Activated CD4-positive, alpha-beta T cell treated with anti-CD3 and anti-CD28 coated beads for 36 hours (primary cell): ENCODE measurements at regions not wholly inside any gene's neighbourhood (a gene's known extent, or its start where the extent isn't known, plus 50 kb on each side); places are given as distances from the start of the nearest gene placed in this dataset.

Experiments used
- ATAC-seq: fragments of 200-7000 bp; cut with Tn5 transposase; one replicate; pipeline ENCODE4 v1.10.0; 2021; ENCODE audit warnings: mild to moderate bottlenecking, moderate library complexity
- CTCF ChIA-PET: fragments of 350-600 bp; sonication (Branson Sonifier 250); formaldehyde crosslinking; loops from one replicate; lab custom pipeline; 2021; ENCODE audit warnings: antibody characterized with exemption; lab: Charles Lee
- POLR2A ChIA-PET: fragments of 350-600 bp; sonication (Branson Sonifier 250); formaldehyde crosslinking; loops from one replicate; lab custom pipeline; 2021; ENCODE audit warnings: antibody characterized with exemption, inconsistent platforms; lab: Charles Lee
- DNase-seq: peaks from one replicate; pipeline ENCODE4 v3.0.0-alpha.2; 2020
- H3K27ac Mint-ChIP-seq: one replicate; pipeline ENCODE4 v1.8.0; 2021; ENCODE audit warnings: mixed read lengths
- H3K27me3 Mint-ChIP-seq: one replicate; pipeline ENCODE4 v1.8.0; 2021; ENCODE audit warnings: mixed read lengths
- H3K36me3 Mint-ChIP-seq: one replicate; pipeline ENCODE4 v1.8.0; 2021; ENCODE audit warnings: low read depth, mixed read lengths
- H3K4me1 Mint-ChIP-seq: one replicate; pipeline ENCODE4 v1.8.0; 2021; ENCODE audit warnings: mixed read lengths
- H3K4me3 Mint-ChIP-seq: one replicate; pipeline ENCODE4 v1.8.0; 2021; ENCODE audit warnings: mild to moderate bottlenecking, moderate library complexity, mixed read lengths
- H3K9me3 Mint-ChIP-seq: one replicate; pipeline ENCODE4 v1.8.0; 2021; ENCODE audit warnings: low read depth, mixed read lengths
- intact Hi-C, 2 experiments: fragments of 100-400 bp; cut with DNase I in 1 of 2; cut with micrococcal nuclease in 1 of 2; formaldehyde crosslinking; loops; one replicate each; pipeline versions ENCODE4 v1.14.2 to v1.15.1; 2022 to 2024; cut with DNase I, micrococcal nuclease

DNA sequence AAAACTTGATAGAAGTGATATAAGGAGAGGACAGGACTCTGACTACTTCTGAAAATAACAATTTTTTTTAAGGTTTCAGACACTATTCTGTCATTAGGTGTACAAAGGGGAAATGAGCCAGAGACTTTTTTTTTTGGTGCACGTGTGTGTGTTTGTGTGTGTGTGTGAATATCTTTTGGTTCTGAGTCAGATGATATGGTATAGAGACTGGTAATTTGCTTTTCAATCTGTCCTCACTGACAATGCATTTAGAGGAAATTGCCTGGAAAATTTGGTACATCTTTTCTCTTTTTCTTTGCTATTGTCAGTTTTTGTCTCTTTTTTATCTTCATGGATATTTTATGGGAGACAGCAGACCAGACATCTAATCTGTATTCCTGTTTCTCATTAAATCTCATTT, 59.3 kb downstream of the DDIT4L start:
- ChIA-PET CTCF (no interaction called here), POLR2A (no interaction called here)
- H3K36me3 Mint-ChIP-seq: no peaks in the 10 kb centered on the region
- DNase-seq (no peak), ATAC-seq (no peak)
- H3K27ac Mint-ChIP-seq: no peak overlapping the region
- peaks cover 2% of the 10 kb centered on the region for H3K9me3 Mint-ChIP-seq
- intact Hi-C loops: no loop called here
- H3K27me3 Mint-ChIP-seq: peaks cover 6% of the 10 kb centered on the region
- no peak overlapping the region for H3K4me3 Mint-ChIP-seq
- no peaks in the 10 kb centered on the region for H3K4me1 Mint-ChIP-seq

GRCh38 chr4:100130491-100130890, 59.8 kb downstream of the DDIT4L start:
- no peaks in the 10 kb centered on the region for H3K36me3 Mint-ChIP-seq
- CTCF ChIA-PET: no interaction called here
- H3K27me3 Mint-ChIP-seq: peaks cover 6% of the 10 kb centered on the region
- no peaks in the 10 kb centered on the region for H3K4me1 Mint-ChIP-seq
- POLR2A ChIA-PET: no interaction called here
- no peak for ATAC-seq
- H3K9me3 Mint-ChIP-seq: peaks cover 2% of the 10 kb centered on the region
- intact Hi-C loops: no loop called here
- no peak overlapping the region for H3K27ac Mint-ChIP-seq
- no peak overlapping the region for H3K4me3 Mint-ChIP-seq
- no peak for DNase-seq

DNA sequence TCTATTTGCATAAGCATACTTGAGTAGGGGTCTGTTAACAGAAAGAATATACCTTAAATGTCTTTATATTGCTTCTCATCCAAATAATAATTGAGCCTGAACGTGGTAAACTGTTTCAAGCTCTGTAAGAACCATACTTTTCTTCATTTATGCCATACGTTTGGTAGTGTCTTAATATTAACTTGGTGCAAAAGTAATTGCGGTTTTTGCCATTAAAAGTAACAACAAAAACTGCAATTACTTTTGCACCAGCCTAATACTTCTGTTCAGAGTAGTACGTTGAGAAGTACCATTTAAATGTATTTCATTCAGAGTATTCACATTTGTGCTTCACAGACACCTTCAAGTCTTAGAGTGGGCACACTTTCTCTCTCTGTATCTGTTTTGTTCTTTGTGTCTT, 60.5 kb downstream of the DDIT4L start:
- CTCF ChIA-PET: no interaction called here
- POLR2A ChIA-PET: no interaction called here

GRCh38 chr4:100128338-100128737, 61.9 kb downstream of the DDIT4L start:
- intact Hi-C loops: no loop called here
- ChIA-PET POLR2A (interaction anchor here (0.7 kb wide), 2 partner anchors 88 to 809 kb away, joined by 3 read pairs; no protein-coding TSS in a partner anchor), CTCF (interaction anchor here (0.7 kb wide), 1 partner anchor 1686 kb away, joined by 3 read pairs; no protein-coding TSS in a partner anchor)
- DNase-seq (no peak), ATAC-seq (no peak)
- Mint-ChIP-seq H3K36me3 (peaks cover 2% of the 10 kb centered on the region), H3K27ac (no peak overlapping the region), H3K27me3 (peaks cover 10% of the 10 kb centered on the region), H3K9me3 (peaks cover 9% of the 10 kb centered on the region), H3K4me3 (no peak overlapping the region), H3K4me1 (no peaks in the 10 kb centered on the region)

More for the DNA sequence above, 60.5 kb downstream of the DDIT4L start:
- intact Hi-C loops: no loop called here
- Mint-ChIP-seq H3K27me3 (peaks cover 8% of the 10 kb centered on the region), H3K4me1 (no peaks in the 10 kb centered on the region), H3K4me3 (no peak overlapping the region), H3K36me3 (peaks cover under 1% of the 10 kb centered on the region), H3K27ac (no peak overlapping the region), H3K9me3 (peaks cover 7% of the 10 kb centered on the region)
- ATAC-seq (no peak), DNase-seq (no peak)

DNA sequence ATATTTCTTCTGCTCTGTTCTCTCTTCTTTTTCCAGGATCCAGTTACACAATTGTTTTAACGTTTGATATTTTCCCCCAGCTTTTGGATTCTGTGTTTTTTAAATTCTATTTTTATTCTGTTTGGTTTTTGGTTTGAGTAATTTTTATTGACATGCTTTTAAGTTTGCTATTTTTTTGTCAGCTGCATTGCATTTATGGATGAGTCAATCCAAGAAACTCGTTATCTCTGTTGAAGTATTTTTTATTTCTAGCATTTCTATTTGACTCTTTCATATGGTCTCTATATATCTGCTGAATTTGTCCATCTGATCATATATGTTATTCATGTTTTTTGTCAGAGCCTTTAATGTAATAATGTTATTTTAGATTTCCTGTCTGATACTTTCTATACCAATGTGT, 65.6 kb downstream of the DDIT4L start:
- Mint-ChIP-seq H3K4me1 (no peaks in the 10 kb centered on the region), H3K27me3 (peaks cover 12% of the 10 kb centered on the region), H3K9me3 (peaks cover 9% of the 10 kb centered on the region), H3K27ac (no peak overlapping the region), H3K4me3 (no peak overlapping the region), H3K36me3 (peaks cover 2% of the 10 kb centered on the region)
- POLR2A ChIA-PET: no interaction called here
- intact Hi-C loops: no loop called here
- CTCF ChIA-PET: no interaction called here
- DNase-seq (no peak), ATAC-seq (no peak)

- no peaks in the 10 kb centered on the region for H3K36me3 Mint-ChIP-seq
Observed at GRCh38 chr4:100118181-100118580, 72.1 kb downstream of the DDIT4L start.

GRCh38 chr4:100117750-100118149, 72.5 kb downstream of the DDIT4L start:
- H3K4me3 Mint-ChIP-seq: no peak overlapping the region
- H3K36me3 Mint-ChIP-seq: no peaks in the 10 kb centered on the region
- H3K9me3 Mint-ChIP-seq: no peaks in the 10 kb centered on the region
- ChIA-PET CTCF (interaction anchor here (1.0 kb wide), 1 partner anchor 22 kb away, joined by 5 read pairs; no protein-coding TSS in a partner anchor), POLR2A (no interaction called here)
- DNase-seq: no peak
- H3K27me3 Mint-ChIP-seq: peaks cover 6% of the 10 kb centered on the region
- H3K27ac Mint-ChIP-seq: no peak overlapping the region
- intact Hi-C loops: no loop called here
- ATAC-seq: no peak
- peaks cover 3% of the 10 kb centered on the region for H3K4me1 Mint-ChIP-seq

More at GRCh38 chr4:100118181-100118580, 72.1 kb downstream of the DDIT4L start:
- H3K27me3 Mint-ChIP-seq: peaks cover 6% of the 10 kb centered on the region
- H3K9me3 Mint-ChIP-seq: no peaks in the 10 kb centered on the region
- intact Hi-C loops: no loop called here
- ATAC-seq (no peak), DNase-seq (no peak)
- H3K4me3 Mint-ChIP-seq: no peak overlapping the region
- H3K4me1 Mint-ChIP-seq: peaks cover 3% of the 10 kb centered on the region
- POLR2A ChIA-PET: no interaction called here
- CTCF ChIA-PET: interaction anchor here (1.0 kb wide), 1 partner anchor 22 kb away, joined by 5 read pairs; no protein-coding TSS in a partner anchor
- H3K27ac Mint-ChIP-seq: no peak overlapping the region

DNA sequence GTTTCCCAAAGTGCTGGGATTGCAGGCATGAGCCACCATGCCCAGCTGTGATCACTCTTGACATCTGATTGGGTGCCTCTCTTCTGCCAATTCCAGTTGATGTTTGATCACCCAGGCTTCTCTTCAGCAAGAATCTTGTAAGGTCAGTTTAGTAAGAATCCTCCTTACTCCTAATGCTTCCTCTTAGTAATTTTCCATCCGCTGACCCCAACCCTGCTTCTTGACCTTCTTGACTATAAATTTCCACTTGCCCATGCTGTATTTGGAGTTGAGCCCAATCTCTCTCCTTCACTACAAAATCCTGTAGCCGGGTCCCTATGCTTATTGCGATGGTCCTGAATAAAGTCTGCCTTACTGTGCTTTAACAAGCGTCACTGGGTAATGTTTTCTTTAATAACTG, 75.4 kb downstream of the DDIT4L start:
- Mint-ChIP-seq H3K27me3 (no peaks in the 10 kb centered on the region), H3K27ac (no peak overlapping the region), H3K36me3 (no peaks in the 10 kb centered on the region), H3K4me1 (peaks cover 3% of the 10 kb centered on the region), H3K4me3 (no peak overlapping the region), H3K9me3 (no peaks in the 10 kb centered on the region)
- DNase-seq (no peak), ATAC-seq (no peak)
- POLR2A ChIA-PET: no interaction called here
- CTCF ChIA-PET: no interaction called here
- intact Hi-C loops: no loop called here

- Mint-ChIP-seq H3K4me3 (no peak overlapping the region), H3K27ac (no peak overlapping the region), H3K4me1 (peaks cover 3% of the 10 kb centered on the region), H3K9me3 (no peaks in the 10 kb centered on the region), H3K36me3 (no peaks in the 10 kb centered on the region), H3K27me3 (no peaks in the 10 kb centered on the region)
- ChIA-PET POLR2A (interaction anchor here (0.7 kb wide), 1 partner anchor 1382 kb away, joined by 5 read pairs; no protein-coding TSS in a partner anchor), CTCF (interaction anchor here (1.5 kb wide), 1 partner anchor 20 kb away, joined by 7 read pairs; no protein-coding TSS in a partner anchor)
- intact Hi-C loops: no loop called here
- no peak for ATAC-seq
- DNase-seq: no peak
Observed at GRCh38 chr4:100113732-100114131, 76.5 kb downstream of the DDIT4L start.

GRCh38 chr4:100113096-100113495, 77.2 kb downstream of the DDIT4L start:
- Mint-ChIP-seq H3K27ac (no peak overlapping the region), H3K9me3 (no peaks in the 10 kb centered on the region), H3K4me3 (no peak overlapping the region), H3K36me3 (no peaks in the 10 kb centered on the region), H3K27me3 (no peaks in the 10 kb centered on the region), H3K4me1 (peaks cover 3% of the 10 kb centered on the region)
- CTCF ChIA-PET: interaction anchor here (1.5 kb wide), 1 partner anchor 20 kb away, joined by 7 read pairs; no protein-coding TSS in a partner anchor
- POLR2A ChIA-PET: no interaction called here
- DNase-seq (no peak), ATAC-seq (no peak)
- intact Hi-C loops: no loop called here

DNA sequence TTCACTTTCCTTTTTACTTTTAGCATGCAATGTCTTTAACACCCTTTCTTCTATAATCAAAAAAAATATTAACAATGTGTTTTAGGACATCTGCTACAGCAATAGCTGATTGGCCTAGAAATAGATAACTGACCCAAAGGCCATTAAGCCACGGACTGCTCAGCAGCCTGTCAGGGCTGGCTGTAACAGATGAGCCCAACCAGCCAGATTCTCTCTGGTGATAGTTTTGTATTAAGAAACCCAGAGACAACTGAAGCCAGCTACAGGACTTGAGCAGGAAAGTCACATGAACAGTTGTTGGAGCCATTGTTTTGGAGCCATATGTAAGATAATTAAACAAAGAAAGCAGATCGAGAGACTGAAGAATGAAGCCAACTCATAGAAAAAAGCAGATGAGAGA, 80.3 kb downstream of the DDIT4L start:
- ChIA-PET CTCF (interaction anchor here (1.1 kb wide), 1 partner anchor 16 kb away, joined by 4 read pairs; no protein-coding TSS in a partner anchor), POLR2A (no interaction called here)
- H3K27ac Mint-ChIP-seq: no peak overlapping the region
- no peaks in the 10 kb centered on the region for H3K9me3 Mint-ChIP-seq
- no peak overlapping the region for H3K4me3 Mint-ChIP-seq
- ATAC-seq (no peak), DNase-seq (no peak)
- H3K27me3 Mint-ChIP-seq: no peaks in the 10 kb centered on the region
- H3K4me1 Mint-ChIP-seq: peaks cover 13% of the 10 kb centered on the region
- intact Hi-C loops: no loop called here
- H3K36me3 Mint-ChIP-seq: no peaks in the 10 kb centered on the region

DNA sequence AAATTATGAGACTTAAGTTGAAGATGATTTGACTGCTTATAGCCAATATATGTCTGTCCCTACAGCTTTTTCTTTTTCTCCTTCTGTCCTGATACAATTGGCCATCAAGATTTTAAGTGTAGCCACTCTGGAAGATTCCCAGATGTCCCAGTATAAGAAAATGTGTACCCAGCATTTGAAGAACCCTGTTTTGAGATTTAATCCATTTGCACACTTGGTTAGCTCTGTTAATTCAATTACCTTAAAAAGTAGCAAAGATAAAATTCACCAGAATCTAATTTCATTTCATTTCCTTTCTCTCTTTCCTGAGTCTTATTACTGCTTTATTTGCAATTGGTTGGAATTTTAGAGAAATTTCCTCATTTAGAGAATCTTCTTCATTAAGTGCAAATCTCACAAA, 81.4 kb downstream of the DDIT4L start:
- intact Hi-C loops: no loop called here
- POLR2A ChIA-PET: no interaction called here

More for the DNA sequence above, 81.4 kb downstream of the DDIT4L start:
- no peak overlapping the region for H3K27ac Mint-ChIP-seq
- CTCF ChIA-PET: interaction anchor here (1.1 kb wide), 1 partner anchor 15 kb away, joined by 4 read pairs; no protein-coding TSS in a partner anchor
- no peaks in the 10 kb centered on the region for H3K9me3 Mint-ChIP-seq
- ATAC-seq: no peak
- H3K36me3 Mint-ChIP-seq: no peaks in the 10 kb centered on the region
- no peaks in the 10 kb centered on the region for H3K27me3 Mint-ChIP-seq
- no peak for DNase-seq
- peaks cover 15% of the 10 kb centered on the region for H3K4me1 Mint-ChIP-seq
- H3K4me3 Mint-ChIP-seq: no peak overlapping the region
